NB4 (cell line): ENCODE measurements at regions not wholly inside any gene's neighbourhood (a gene's known extent, or its start where the extent isn't known, plus 50 kb on each side); places are given as distances from the start of the nearest gene placed in this dataset.

Source experiments
- CTCF ChIP-seq: IDR thresholded peaks from one replicate; pipeline ENCODE4 v1.5.1; 2012; ENCODE audit warnings: low read depth, low read length
- MAX ChIP-seq: IDR thresholded peaks from 2 replicates; pipeline ENCODE4 v1.6.1; 2011; ENCODE audit warnings: low read depth, low read length
- MYC ChIP-seq: IDR thresholded peaks from 2 replicates; pipeline ENCODE4 v1.6.1; 2011; ENCODE audit warnings: low read depth, low read length

- TF ChIP-seq CTCF (no peak), MAX (no peak), MYC (no peak)
Observed at GRCh38 chr5:100249211-100249883, 285.8 kb upstream of the FAM174A start.
